ENCODE measurements at regions not wholly inside any gene's neighbourhood (a gene's known extent, or its start where the extent isn't known, plus 50 kb on each side); places are given as distances from the start of the nearest gene placed in this dataset.

DNA sequence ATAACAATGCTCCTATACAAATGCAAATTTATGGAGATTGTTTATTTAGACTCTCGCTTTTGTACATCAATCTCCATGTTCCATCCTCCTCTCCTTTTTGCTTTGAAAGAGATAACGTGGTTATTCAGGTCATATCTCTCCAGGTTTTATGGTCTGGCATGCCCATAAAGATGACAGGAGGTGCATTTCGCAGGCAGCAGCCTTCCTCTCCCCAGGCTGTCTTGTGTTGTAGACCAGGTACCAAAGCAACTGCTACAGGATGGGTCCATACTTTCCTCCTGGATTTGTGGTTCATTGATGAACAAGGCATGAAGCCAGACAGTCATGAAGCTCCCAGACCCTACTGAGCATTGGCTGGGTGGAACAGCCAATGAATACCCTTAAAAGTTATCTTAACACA is 400.2 kb upstream of the NPVF start:
- intact Hi-C loops (cut with DNase I): no loop called here
- H3K27ac ChIP-seq: no peak overlapping the region
- H3K4me1 ChIP-seq: no peaks in the 10 kb centered on the region
- TF ChIP-seq, protein P1, sequence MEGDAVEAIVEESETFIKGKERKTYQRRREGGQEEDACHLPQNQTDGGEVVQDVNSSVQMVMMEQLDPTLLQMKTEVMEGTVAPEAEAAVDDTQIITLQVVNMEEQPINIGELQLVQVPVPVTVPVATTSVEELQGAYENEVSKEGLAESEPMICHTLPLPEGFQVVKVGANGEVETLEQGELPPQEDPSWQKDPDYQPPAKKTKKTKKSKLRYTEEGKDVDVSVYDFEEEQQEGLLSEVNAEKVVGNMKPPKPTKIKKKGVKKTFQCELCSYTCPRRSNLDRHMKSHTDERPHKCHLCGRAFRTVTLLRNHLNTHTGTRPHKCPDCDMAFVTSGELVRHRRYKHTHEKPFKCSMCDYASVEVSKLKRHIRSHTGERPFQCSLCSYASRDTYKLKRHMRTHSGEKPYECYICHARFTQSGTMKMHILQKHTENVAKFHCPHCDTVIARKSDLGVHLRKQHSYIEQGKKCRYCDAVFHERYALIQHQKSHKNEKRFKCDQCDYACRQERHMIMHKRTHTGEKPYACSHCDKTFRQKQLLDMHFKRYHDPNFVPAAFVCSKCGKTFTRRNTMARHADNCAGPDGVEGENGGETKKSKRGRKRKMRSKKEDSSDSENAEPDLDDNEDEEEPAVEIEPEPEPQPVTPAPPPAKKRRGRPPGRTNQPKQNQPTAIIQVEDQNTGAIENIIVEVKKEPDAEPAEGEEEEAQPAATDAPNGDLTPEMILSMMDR (IDR thresholded peaks at IDR 0.05): no peak
- TF ChIP-seq POLR2A (IDR thresholded peaks at IDR 0.05): no peak
- no peaks in the 10 kb centered on the region for H3K36me3 ChIP-seq
- H3K9me3 ChIP-seq: no peaks in the 10 kb centered on the region
- no peak overlapping the region for H3K4me3 ChIP-seq (replicated peaks in 1 of 3)
- 73 to 84% methylated on average over 3 of the region's 3 CpGs for WGBS, 2 donors
- H3K27me3 ChIP-seq: no peaks in the 10 kb centered on the region
- no peak for DNase-seq

DNA sequence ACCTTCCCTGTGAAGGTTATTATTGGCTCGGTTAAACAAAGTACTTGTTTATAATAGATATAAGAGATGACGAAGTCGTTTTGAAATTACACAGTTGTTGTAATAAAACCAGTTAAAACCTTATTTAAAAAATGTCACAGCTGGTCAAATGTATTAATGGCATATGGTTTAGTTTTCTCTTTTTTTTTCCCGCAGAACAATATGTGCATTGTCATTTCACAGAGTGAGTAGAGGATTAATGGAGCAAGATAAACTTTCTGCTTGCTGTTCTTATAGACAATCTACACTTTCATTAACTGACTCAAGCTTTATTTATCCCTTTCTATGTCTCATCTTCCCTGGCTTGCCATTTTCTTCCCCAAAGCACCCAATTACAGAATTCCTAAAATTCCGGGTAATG is 404.3 kb upstream of the NPVF start:
- intact Hi-C loops (cut with DNase I): no loop called here
- no peak overlapping the region for H3K4me3 ChIP-seq (replicated peaks in 1 of 3)

DNA sequence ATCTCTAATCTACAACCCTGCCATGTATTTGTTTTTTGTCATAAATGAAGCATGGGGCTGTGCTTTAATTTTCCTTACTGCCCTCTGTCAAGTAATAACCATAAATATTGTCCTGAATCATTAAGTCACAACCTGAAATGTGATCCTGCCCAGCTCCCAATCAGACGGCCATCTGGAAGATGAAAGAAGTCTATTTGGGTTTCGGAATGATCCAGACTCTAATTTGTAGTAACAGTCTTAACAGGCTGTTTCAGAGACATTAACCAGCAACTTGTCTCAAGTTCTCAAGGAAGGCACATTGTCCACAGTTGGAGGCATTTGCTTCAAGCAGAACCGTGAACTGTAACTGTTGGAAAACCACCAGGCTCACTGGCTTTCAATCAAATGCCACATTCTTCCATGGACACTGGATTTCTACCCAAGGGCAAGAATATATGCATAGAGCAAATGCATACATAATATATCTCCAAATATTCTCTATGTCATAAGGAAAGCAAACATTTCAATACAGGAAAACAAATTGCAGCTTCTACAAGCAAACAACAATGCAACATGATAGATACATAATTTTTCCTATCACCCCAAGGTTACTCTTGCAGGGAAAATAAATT is 405.2 kb upstream of the NPVF start:
- H3K4me1 ChIP-seq: no peaks in the 10 kb centered on the region
- intact Hi-C loops (cut with DNase I): no loop called here
- no peaks in the 10 kb centered on the region for H3K27me3 ChIP-seq
- no peak overlapping the region for H3K4me3 ChIP-seq (replicated peaks in 1 of 3)
- 82 to 83% methylated on average over 3 of the region's 3 CpGs for WGBS, 2 donors
- no peak overlapping the region for H3K27ac ChIP-seq
- TF ChIP-seq, protein P1 (IDR thresholded peaks at IDR 0.05): no peak
- TF ChIP-seq POLR2A (IDR thresholded peaks at IDR 0.05): no peak
- no peak for DNase-seq
- H3K36me3 ChIP-seq: no peaks in the 10 kb centered on the region
- H3K9me3 ChIP-seq: no peaks in the 10 kb centered on the region

More for the DNA sequence above, 404.3 kb upstream of the NPVF start:
- Histone ChIP-seq H3K4me1 (no peaks in the 10 kb centered on the region), H3K27me3 (no peaks in the 10 kb centered on the region), H3K36me3 (no peaks in the 10 kb centered on the region), H3K9me3 (no peaks in the 10 kb centered on the region), H3K27ac (no peak overlapping the region)
- 86 to 87% methylated on average over 5 of the region's 5 CpGs for WGBS, 2 donors
- no peak for TF ChIP-seq POLR2A (IDR thresholded peaks at IDR 0.05)
- no peak for DNase-seq

DNA sequence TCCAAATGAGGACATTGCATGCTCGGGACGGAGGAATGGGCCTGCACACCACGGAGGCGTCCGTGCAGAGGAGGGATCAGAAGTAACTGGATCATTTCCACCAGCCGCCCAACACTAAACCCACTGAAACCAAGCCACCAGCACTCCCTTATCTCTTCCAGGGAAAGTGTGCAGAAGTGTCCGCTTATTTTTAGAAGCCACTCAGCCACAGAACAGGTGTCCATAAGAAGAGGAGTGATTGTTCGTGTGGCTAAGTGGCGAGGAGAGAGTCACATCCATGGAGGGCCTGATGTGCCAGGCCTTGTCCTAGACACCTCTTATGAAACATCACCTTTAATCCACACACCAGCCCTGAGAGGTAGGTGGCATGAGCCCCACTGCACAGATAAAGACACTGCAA is 407.9 kb upstream of the NPVF start:
- TF ChIP-seq, protein P1 (IDR thresholded peaks at IDR 0.05): no peak
- TF ChIP-seq POLR2A (IDR thresholded peaks at IDR 0.05): no peak
- Histone ChIP-seq H3K36me3 (no peaks in the 10 kb centered on the region), H3K27me3 (no peaks in the 10 kb centered on the region), H3K9me3 (no peaks in the 10 kb centered on the region), H3K4me1 (no peaks in the 10 kb centered on the region), H3K4me3 (replicated peaks in 1 of 3) (no peak overlapping the region), H3K27ac (no peak overlapping the region)
- DNase-seq: no peak
- intact Hi-C loops (cut with DNase I): no loop called here
- 93 to 98% methylated on average over 9 of the region's 9 CpGs for WGBS, 2 donors

DNA sequence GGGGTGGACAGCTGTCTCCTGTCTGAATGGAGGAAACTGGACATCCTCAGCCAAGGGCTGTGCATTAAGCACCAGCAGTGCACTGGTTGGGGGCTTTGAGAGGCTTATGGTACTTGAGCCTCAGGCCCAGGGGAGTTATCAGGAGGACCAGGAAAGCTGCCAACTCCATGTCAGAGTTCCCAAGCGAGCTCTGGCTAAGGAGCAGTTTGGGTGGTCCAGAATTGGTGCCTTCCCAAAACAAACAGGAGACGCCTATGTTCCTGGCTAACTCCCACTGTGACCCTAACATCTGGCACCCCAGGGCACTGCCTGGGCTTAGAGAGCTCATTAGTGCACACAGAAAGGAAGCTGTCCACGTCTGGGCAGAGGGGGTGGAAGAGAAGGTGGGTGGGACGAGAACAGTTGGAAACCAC is 408.6 kb upstream of the NPVF start:
- TF ChIP-seq, protein P1 (IDR thresholded peaks at IDR 0.05): no peak
- no peak for TF ChIP-seq POLR2A (IDR thresholded peaks at IDR 0.05)
- no peak for DNase-seq
- Histone ChIP-seq H3K4me3 (replicated peaks in 1 of 3) (no peak overlapping the region), H3K4me1 (no peaks in the 10 kb centered on the region), H3K9me3 (no peaks in the 10 kb centered on the region), H3K27ac (no peak overlapping the region), H3K27me3 (no peaks in the 10 kb centered on the region), H3K36me3 (no peaks in the 10 kb centered on the region)
- WGBS, 2 donors: 49 to 52% methylated on average over 4 of the region's 4 CpGs
- intact Hi-C loops (cut with DNase I): no loop called here

DNA sequence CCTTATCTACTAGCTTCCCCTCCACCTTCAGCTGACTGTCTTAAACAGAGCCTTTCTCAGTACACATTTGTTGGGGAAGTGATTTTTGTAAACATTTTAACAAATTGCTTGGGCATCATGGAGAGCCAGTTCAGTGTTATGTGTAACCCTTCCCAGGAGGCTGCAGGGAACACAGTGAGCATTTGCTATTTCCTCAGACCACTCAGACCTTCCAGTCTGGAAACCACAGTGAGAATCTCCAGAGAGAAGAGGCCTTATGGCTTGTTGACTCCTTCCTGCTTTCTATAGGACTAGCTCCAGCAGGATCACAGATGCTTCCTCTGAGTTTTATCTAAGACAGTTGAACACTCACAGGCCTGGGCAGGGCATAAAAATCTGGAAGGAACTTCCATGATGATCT is 409.8 kb upstream of the NPVF start:
- no peak overlapping the region for H3K4me3 ChIP-seq (replicated peaks in 1 of 3)

More for the DNA sequence above, 409.8 kb upstream of the NPVF start:
- TF ChIP-seq, protein P1 (IDR thresholded peaks at IDR 0.05): no peak
- no peak for TF ChIP-seq POLR2A (IDR thresholded peaks at IDR 0.05)
- no peaks in the 10 kb centered on the region for H3K9me3 ChIP-seq
- no peaks in the 10 kb centered on the region for H3K27me3 ChIP-seq
- no peak for DNase-seq
- no peaks in the 10 kb centered on the region for H3K4me1 ChIP-seq
- H3K36me3 ChIP-seq: no peaks in the 10 kb centered on the region
- intact Hi-C loops (cut with DNase I): no loop called here
- no peak overlapping the region for H3K27ac ChIP-seq
